ENCODE measurements at regions not wholly inside any gene's neighbourhood (a gene's known extent, or its start where the extent isn't known, plus 50 kb on each side); places are given as distances from the start of the nearest gene placed in this dataset.

DNA sequence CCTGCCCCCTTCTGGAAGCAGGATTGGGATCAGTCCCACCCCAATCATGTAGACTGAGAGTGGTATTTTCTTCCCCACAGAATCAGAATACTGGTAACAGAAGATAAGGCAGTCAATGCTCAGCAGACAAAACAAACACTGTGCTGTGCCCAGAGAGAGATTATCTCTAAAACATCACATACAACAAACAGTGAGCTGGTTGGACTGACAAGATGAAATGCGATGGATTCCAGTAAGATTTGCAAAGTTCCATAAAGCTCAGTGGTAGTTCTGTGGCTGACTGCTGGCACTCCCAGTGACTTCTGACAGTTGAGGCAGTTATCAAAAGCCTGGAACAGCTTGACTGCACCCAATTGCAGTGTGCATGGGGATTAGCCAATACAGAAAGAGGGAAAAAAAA, 311.5 kb upstream of the MGAT5 start:
- DNase-seq, result no peak
- WGBS, 2 donors, result 55 to 59% methylated on average over 1 of the region's 1 CpG
- no peaks in the 10 kb centered on the region for H3K9me3 ChIP-seq
- no peak overlapping the region for H3K27ac ChIP-seq
- no peaks in the 10 kb centered on the region for H3K27me3 ChIP-seq
- no peak for TF ChIP-seq POLR2AphosphoS5 (IDR thresholded peaks at IDR 0.05)
- TF ChIP-seq EP300 (IDR thresholded peaks at IDR 0.05), result no peak
- TF ChIP-seq POLR2A (IDR thresholded peaks at IDR 0.05), result no peak
- TF ChIP-seq CTCF (IDR thresholded peaks at IDR 0.05), result no peak
- H3K4me3 ChIP-seq, result no peak overlapping the region
- no peak for ATAC-seq (ENCODE audit: low FRiP score in 2 of 2)
- H3K4me1 ChIP-seq, result no peaks in the 10 kb centered on the region
- no peaks in the 10 kb centered on the region for H3K36me3 ChIP-seq

GRCh38 chr2:133943108-133943507, 310.8 kb upstream of the MGAT5 start:
- no peaks in the 10 kb centered on the region for H3K36me3 ChIP-seq
- 81 to 88% methylated on average over 5 of the region's 5 CpGs for WGBS, 2 donors
- no peaks in the 10 kb centered on the region for H3K27me3 ChIP-seq
- TF ChIP-seq POLR2AphosphoS5 (IDR thresholded peaks at IDR 0.05), result no peak
- no peak for TF ChIP-seq EP300 (IDR thresholded peaks at IDR 0.05)
- no peak overlapping the region for H3K27ac ChIP-seq
- H3K4me1 ChIP-seq, result no peaks in the 10 kb centered on the region
- no peaks in the 10 kb centered on the region for H3K9me3 ChIP-seq
- DNase-seq, result no peak
- no peak overlapping the region for H3K4me3 ChIP-seq
- ATAC-seq (ENCODE audit: low FRiP score in 2 of 2), result no peak

GRCh38 chr2:133945089-133945488, 308.8 kb upstream of the MGAT5 start:
- Histone ChIP-seq H3K4me3 (no peak overlapping the region), H3K27me3 (no peaks in the 10 kb centered on the region), H3K27ac (no peak overlapping the region), H3K36me3 (no peaks in the 10 kb centered on the region), H3K9me3 (no peaks in the 10 kb centered on the region), H3K4me1 (no peaks in the 10 kb centered on the region)
- 48 to 62% methylated on average over 3 of the region's 3 CpGs for WGBS, 2 donors
- DNase-seq, result no peak
- TF ChIP-seq POLR2AphosphoS5 (IDR thresholded peaks at IDR 0.05) (no peak), EP300 (IDR thresholded peaks at IDR 0.05) (no peak), POLR2A (IDR thresholded peaks at IDR 0.05) (no peak), CTCF (IDR thresholded peaks at IDR 0.05) (no peak)
- ATAC-seq (ENCODE audit: low FRiP score in 2 of 2), result no peak

DNA sequence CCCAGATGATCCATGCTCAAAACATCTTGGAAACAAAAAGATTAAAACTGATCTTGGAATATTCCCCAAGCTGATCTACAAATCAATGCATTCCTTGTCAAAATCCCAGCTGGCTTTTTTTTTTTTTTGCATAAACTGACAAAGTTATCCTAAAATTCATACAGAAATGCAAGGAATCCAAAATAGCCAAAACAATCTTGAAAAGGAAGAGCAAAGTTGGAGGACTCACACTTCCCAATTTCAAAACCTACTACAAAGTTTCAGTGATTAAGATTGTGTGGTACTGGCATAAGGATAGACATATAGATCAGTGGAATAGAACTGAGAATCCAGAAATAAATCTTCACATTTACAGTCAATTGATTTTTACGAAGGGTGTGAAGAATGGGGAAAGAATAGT, 306.8 kb upstream of the MGAT5 start:
- H3K27me3 ChIP-seq, result no peaks in the 10 kb centered on the region
- H3K4me3 ChIP-seq, result no peak overlapping the region
- TF ChIP-seq CTCF (IDR thresholded peaks at IDR 0.05), result no peak
- TF ChIP-seq EP300 (IDR thresholded peaks at IDR 0.05), result no peak
- TF ChIP-seq POLR2A (IDR thresholded peaks at IDR 0.05), result no peak
- no peak for TF ChIP-seq POLR2AphosphoS5 (IDR thresholded peaks at IDR 0.05)
- WGBS, 2 donors, result 88 to 90% methylated on average over 1 of the region's 1 CpG
- H3K9me3 ChIP-seq, result no peaks in the 10 kb centered on the region
- DNase-seq (no peak), ATAC-seq (ENCODE audit: low FRiP score in 2 of 2) (no peak)
- no peaks in the 10 kb centered on the region for H3K4me1 ChIP-seq
- no peaks in the 10 kb centered on the region for H3K36me3 ChIP-seq
- H3K27ac ChIP-seq, result no peak overlapping the region

DNA sequence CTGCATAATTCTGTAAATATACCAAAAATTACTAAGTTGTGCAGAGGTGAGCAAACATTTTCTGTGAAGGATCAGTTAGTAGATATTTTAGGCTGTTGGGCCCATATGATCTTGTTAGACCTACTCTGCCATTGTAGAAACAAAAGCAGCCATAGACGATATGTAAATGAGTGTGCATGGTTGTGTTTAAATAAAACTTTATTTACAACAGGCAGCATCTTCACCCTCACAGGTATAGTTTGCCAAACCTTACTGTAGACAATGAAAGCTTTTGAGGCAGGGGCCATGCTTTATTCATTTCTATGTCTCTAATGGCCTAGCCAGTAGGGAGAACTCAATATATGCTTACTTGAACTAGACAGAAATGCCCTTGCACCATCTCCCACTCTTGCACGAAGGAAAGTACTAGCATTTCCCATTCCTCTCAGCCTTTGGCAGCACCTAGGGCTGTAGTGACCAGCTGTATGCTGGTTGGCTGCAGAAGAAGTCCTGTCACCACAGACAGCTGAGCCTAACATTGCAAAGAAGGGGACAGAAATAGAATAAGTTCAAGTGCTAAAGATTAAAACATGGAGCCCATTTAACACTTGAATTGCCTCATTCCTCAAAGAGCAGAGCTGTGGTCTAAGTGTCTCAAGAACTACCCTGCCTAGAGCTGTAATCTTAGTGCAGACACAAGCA, 305.1 kb upstream of the MGAT5 start:
- Histone ChIP-seq H3K36me3 (no peaks in the 10 kb centered on the region), H3K27me3 (no peaks in the 10 kb centered on the region), H3K27ac (no peak overlapping the region), H3K4me1 (no peaks in the 10 kb centered on the region), H3K9me3 (no peaks in the 10 kb centered on the region), H3K4me3 (no peak overlapping the region)
- TF ChIP-seq EP300 (IDR thresholded peaks at IDR 0.05) (no peak), CTCF (IDR thresholded peaks at IDR 0.05) (no peak), POLR2AphosphoS5 (IDR thresholded peaks at IDR 0.05) (no peak), POLR2A (IDR thresholded peaks at IDR 0.05) (no peak)
- ATAC-seq (ENCODE audit: low FRiP score in 2 of 2), result no peak
- no peak for DNase-seq
- 30 to 49% methylated on average over 2 of the region's 2 CpGs for WGBS, 2 donors

Measured in upper lobe of left lung (tissue), 6 donors.